Progenitor cell of endocrine pancreas (in vitro differentiated cells): ENCODE measurements at regions not wholly inside any gene's neighbourhood (a gene's known extent, or its start where the extent isn't known, plus 50 kb on each side); places are given as distances from the start of the nearest gene placed in this dataset.
A peak's percentile ranks its signal among the peaks of the same experiment; 100 is the strongest.

ENCODE experiments used
- DNase-seq: peaks from one replicate; pipeline ENCODE4 v3.0.0; 2021; ENCODE audit warnings: low spot score; ENCODE audit not compliant: unreplicated experiment
- H3K27ac Mint-ChIP-seq: 2 replicates; pipeline ENCODE4 v1.8.0; 2021; ENCODE audit warnings: mild to moderate bottlenecking, moderate library complexity, mixed read lengths
- H3K27me3 Mint-ChIP-seq: 2 replicates; pipeline ENCODE4 v1.8.0; 2021; ENCODE audit warnings: mixed read lengths
- H3K36me3 Mint-ChIP-seq: 2 replicates; pipeline ENCODE4 v1.8.0; 2022; ENCODE audit warnings: mixed read lengths; ENCODE audit not compliant: insufficient read depth
- H3K4me1 Mint-ChIP-seq: 2 replicates; pipeline ENCODE4 v1.8.0; 2021; ENCODE audit warnings: low read depth, mixed read lengths
- H3K4me3 Mint-ChIP-seq: 2 replicates; pipeline ENCODE4 v1.8.0; 2021; ENCODE audit warnings: low read depth, mild to moderate bottlenecking, moderate library complexity, mixed read lengths
- H3K9me3 Mint-ChIP-seq: 2 replicates; pipeline ENCODE4 v1.8.0; 2021; ENCODE audit warnings: low read depth, mixed read lengths
- CTCF ChIP-seq: fragments of 200-600 bp; sonication (generic); IDR thresholded peaks from one replicate; pipeline ENCODE4 v1.5.0; 2021; ENCODE audit warnings: antibody characterized with exemption, mild to moderate bottlenecking; ENCODE audit not compliant: unreplicated experiment

- Mint-ChIP-seq H3K36me3 (no peaks in the 10 kb centered on the region), H3K27ac (no peak overlapping the region), H3K4me1 (no peaks in the 10 kb centered on the region), H3K9me3 (no peaks in the 10 kb centered on the region), H3K27me3 (no peaks in the 10 kb centered on the region), H3K4me3 (no peak overlapping the region)
- DNase-seq = no peak
- no peak for TF ChIP-seq CTCF
These were observed 226.1 kb downstream of the CDC14C start for GRCh38 chr7:49150486-49150885.

- no peaks in the 10 kb centered on the region for H3K9me3 Mint-ChIP-seq
- no peak overlapping the region for H3K27ac Mint-ChIP-seq
- no peaks in the 10 kb centered on the region for H3K27me3 Mint-ChIP-seq
- DNase-seq = no peak
- H3K4me3 Mint-ChIP-seq = no peak overlapping the region
- no peak for TF ChIP-seq CTCF
- H3K4me1 Mint-ChIP-seq = no peaks in the 10 kb centered on the region
- H3K36me3 Mint-ChIP-seq = no peaks in the 10 kb centered on the region
These were observed 226.8 kb downstream of the CDC14C start for GRCh38 chr7:49151146-49151545.

DNA sequence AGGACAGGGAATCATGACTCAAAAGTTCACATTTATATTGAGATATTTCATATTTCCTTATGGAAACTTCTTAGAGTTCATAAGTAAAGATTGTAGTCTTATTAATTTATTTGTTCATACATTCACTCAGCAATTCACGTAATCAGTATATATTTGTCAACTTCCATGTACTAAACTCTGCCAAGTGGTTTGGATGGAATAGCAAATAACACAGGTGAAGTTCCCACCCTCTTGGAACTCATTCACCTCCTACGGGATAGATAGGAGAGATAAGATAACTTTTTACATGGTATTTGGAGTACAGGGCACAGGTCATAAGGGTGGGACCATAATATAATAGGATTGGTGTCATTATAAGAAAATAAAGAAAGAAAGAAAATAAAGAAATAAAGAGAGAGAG lies 234.0 kb downstream of the CDC14C start:
- TF ChIP-seq CTCF = no peak
- no peak overlapping the region for H3K27ac Mint-ChIP-seq
- H3K36me3 Mint-ChIP-seq = no peaks in the 10 kb centered on the region
- H3K27me3 Mint-ChIP-seq = no peaks in the 10 kb centered on the region
- no peaks in the 10 kb centered on the region for H3K4me1 Mint-ChIP-seq
- no peak overlapping the region for H3K4me3 Mint-ChIP-seq
- no peaks in the 10 kb centered on the region for H3K9me3 Mint-ChIP-seq
- DNase-seq = no peak

DNA sequence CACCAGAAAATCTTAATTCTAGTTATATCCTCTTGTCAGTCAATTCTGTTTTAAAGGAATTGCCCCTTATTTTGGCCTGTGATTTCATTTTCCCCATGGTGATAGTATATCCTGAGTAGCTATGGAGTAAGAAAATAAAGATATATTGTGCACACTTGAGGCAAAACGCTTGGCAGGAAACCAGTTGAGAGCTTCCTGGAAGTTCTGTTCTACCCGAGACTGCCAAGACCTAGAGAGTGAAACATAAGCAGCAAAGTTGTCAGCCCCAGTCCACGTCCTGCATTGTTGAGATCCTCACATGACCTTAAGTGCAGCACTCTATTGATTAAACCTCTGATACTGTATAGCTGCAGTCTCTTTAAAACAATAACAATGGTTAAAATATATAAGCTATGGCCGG lies 235.2 kb downstream of the CDC14C start:
- no peak for DNase-seq
- Mint-ChIP-seq H3K4me3 (no peak overlapping the region), H3K27ac (no peak overlapping the region), H3K27me3 (no peaks in the 10 kb centered on the region), H3K4me1 (no peaks in the 10 kb centered on the region), H3K9me3 (no peaks in the 10 kb centered on the region), H3K36me3 (no peaks in the 10 kb centered on the region)
- no peak for TF ChIP-seq CTCF

DNA sequence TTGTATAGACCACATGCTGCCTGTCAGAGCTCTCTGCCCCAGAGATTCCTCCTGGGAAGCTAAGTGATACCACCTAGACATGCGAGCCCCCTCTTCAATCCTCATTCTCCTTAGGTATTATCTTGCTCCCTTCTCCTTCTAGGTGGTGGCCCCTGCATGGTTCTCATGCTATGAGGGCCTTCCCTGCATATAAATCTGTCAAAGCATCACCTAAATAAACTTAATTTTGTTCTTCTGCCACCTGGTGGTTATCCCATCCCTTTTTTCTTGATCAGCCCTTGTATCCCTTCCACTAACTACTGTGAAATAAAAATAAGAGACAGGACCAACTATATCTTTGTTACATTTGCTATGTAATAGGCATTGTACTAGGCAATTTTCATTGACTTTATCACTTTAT lies 242.1 kb downstream of the CDC14C start:
- TF ChIP-seq CTCF = peak; percentile 37
- Mint-ChIP-seq H3K9me3 (no peaks in the 10 kb centered on the region), H3K27ac (no peak overlapping the region), H3K4me1 (no peaks in the 10 kb centered on the region), H3K27me3 (no peaks in the 10 kb centered on the region), H3K36me3 (no peaks in the 10 kb centered on the region), H3K4me3 (no peak overlapping the region)
- DNase-seq = no peak

GRCh38 chr7:49172639-49173038 lies 248.3 kb downstream of the CDC14C start:
- Mint-ChIP-seq H3K27ac (no peak overlapping the region), H3K27me3 (no peaks in the 10 kb centered on the region), H3K4me3 (no peak overlapping the region), H3K4me1 (no peaks in the 10 kb centered on the region), H3K36me3 (no peaks in the 10 kb centered on the region), H3K9me3 (no peaks in the 10 kb centered on the region)
- no peak for TF ChIP-seq CTCF
- DNase-seq = no peak
